ENCODE measurements at regions not wholly inside any gene's neighbourhood (a gene's known extent, or its start where the extent isn't known, plus 50 kb on each side); places are given as distances from the start of the nearest gene placed in this dataset.
"Not testable (repeated sequence)": the region's sequence is repeated elsewhere in the genome, so short reads cannot be mapped to it uniquely, and the experiment has no call there.

GRCh38 chr14:82798276-82798675, 1264.6 kb upstream of the SEL1L start:
- no peak for TF ChIP-seq CTCF (IDR thresholded peaks at IDR 0.05; ENCODE audit: control insufficient read depth, extremely low read depth, insufficient read depth)
- no peak for DNase-seq (ENCODE audit: low read depth)
- H3K4me3 ChIP-seq (ENCODE audit: low read depth, low read length), result no peak overlapping the region

GRCh38 chr14:82805892-82806825, 1272.5 kb upstream of the SEL1L start:
- no peak for TF ChIP-seq CTCF (IDR thresholded peaks at IDR 0.05; ENCODE audit: control insufficient read depth, extremely low read depth, insufficient read depth)
- no peak for DNase-seq (ENCODE audit: low read depth)
- H3K4me3 ChIP-seq (ENCODE audit: low read depth, low read length), result no peak overlapping the region

DNA sequence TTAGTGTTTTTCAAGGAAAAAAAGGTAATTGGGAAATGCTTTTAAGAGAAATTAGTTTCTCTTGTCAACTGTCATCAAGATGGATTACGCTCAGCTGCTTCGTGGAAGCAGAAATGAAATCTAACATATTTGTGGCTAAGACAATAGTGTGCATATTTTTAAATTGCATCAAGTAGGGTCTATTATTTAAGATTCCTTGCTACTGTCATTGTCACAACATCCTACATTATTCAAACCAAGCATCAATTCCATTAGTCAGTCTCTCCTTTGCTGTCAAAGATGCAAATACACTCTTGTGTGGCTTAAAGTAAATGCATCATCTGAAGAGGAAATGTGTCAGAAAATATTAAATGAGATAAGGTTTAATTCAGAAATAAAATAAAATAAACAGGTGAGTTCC, 1277.6 kb upstream of the SEL1L start:
- DNase-seq (ENCODE audit: low read depth), result no peak
- no peak overlapping the region for H3K4me3 ChIP-seq (ENCODE audit: low read depth, low read length)
- TF ChIP-seq CTCF (IDR thresholded peaks at IDR 0.05; ENCODE audit: control insufficient read depth, extremely low read depth, insufficient read depth), result no peak

DNA sequence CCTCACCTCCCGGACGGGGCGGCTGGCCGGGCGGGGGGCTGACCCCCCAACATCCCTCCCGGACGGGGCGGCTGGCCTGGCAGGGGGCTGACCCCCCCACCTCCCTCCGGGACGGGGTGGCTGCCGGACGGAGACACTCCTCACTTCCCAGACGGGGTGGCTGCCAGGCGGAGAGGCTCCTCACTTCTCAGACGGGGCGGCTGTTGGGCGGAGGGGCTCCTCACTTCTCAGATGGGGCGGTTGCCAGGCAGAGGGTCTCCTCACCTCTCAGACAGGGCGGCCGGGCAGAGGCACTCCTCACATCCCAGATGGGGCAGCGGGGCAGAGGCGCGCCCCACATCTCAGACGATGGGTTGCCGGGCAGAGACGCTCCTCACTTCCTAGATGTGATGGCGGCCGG, 1280.7 kb upstream of the SEL1L start:
- DNase-seq (ENCODE audit: low read depth); H3K4me3 ChIP-seq (ENCODE audit: low read depth, low read length): not testable (repeated sequence)

GRCh38 chr14:82830596-82830995, 1296.9 kb upstream of the SEL1L start:
- TF ChIP-seq CTCF (IDR thresholded peaks at IDR 0.05; ENCODE audit: control insufficient read depth, extremely low read depth, insufficient read depth), result no peak
- DNase-seq (ENCODE audit: low read depth), result no peak
- H3K4me3 ChIP-seq (ENCODE audit: low read depth, low read length), result no peak overlapping the region

- TF ChIP-seq CTCF (IDR thresholded peaks at IDR 0.05; ENCODE audit: control insufficient read depth, extremely low read depth, insufficient read depth), result no peak
- DNase-seq (ENCODE audit: low read depth), result no peak
- no peak overlapping the region for H3K4me3 ChIP-seq (ENCODE audit: low read depth, low read length)
Measured at GRCh38 chr14:82836256-82836950, 1302.8 kb upstream of the SEL1L start.

DNA sequence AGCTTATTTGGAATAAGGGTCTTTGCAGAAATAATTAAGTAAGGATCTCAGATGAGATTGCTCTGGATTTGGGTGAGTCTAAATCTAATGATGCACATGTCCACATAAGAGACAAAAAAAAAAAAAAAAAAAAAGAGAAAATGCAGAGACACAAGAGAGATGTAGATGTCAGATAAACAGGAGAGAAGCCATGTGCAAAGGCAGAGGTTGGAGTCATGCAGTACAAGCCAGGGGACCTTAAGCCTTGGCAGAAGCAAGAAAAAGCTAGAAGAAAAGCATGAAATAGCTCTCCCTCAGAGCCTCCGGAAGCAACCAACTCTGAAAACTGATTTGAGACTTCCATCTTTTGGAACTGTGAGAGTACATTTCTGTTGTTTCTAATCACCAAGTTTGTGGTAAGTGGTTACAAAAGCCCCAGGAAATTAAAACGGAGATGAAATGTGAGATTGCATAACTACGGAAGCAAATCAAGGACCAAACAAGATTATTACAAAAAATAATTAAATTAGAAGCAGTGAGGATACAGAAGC, 1304.0 kb upstream of the SEL1L start:
- DNase-seq (ENCODE audit: low read depth), result no peak
- H3K4me3 ChIP-seq (ENCODE audit: low read depth, low read length), result no peak overlapping the region
- no peak for TF ChIP-seq CTCF (IDR thresholded peaks at IDR 0.05; ENCODE audit: control insufficient read depth, extremely low read depth, insufficient read depth)

Measured in LNCaP clone FGC (cell line).